ENCODE measurements at regions not wholly inside any gene's neighbourhood (a gene's known extent, or its start where the extent isn't known, plus 50 kb on each side); places are given as distances from the start of the nearest gene placed in this dataset.

GRCh38 chr15:60081976-60082375 is 77.9 kb downstream of the FOXB1 start:
- in situ Hi-C loops (cut with MboI; ENCODE audit: low sequenced_read_pairs in 4 of 4) = no loop called here
- Histone ChIP-seq H3K9me3 (no peaks in the 10 kb centered on the region), H3K36me3 (no peaks in the 10 kb centered on the region), H3K27ac (no peak overlapping the region), H3K4me1 (no peaks in the 10 kb centered on the region), H3K4me3 (no peak overlapping the region), H3K27me3 (peaks cover 0 to 8% (median 4%) of the 10 kb centered on the region in 3 donors)
- TF ChIP-seq POLR2A (IDR thresholded peaks at IDR 0.05) (no peak), CTCF (IDR thresholded peaks at IDR 0.05 in 4 of 5, conservative IDR thresholded peaks at IDR 0.05 in 1 of 5) (no peak)
- ATAC-seq (no peak), DNase-seq (no peak)
- intact Hi-C loops (cut with DNase I; ENCODE audit: low total_unique reads) = no loop called here

GRCh38 chr15:60083318-60083717 is 79.2 kb downstream of the FOXB1 start:
- ATAC-seq = no peak
- intact Hi-C loops (cut with DNase I; ENCODE audit: low total_unique reads) = no loop called here
- Histone ChIP-seq H3K4me3 (no peak overlapping the region), H3K9me3 (no peaks in the 10 kb centered on the region), H3K4me1 (no peaks in the 10 kb centered on the region), H3K27me3 (peaks cover 4 to 15% (median 8%) of the 10 kb centered on the region in 3 donors), H3K27ac (no peak overlapping the region), H3K36me3 (no peaks in the 10 kb centered on the region)
- TF ChIP-seq CTCF (IDR thresholded peaks at IDR 0.05 in 4 of 5, conservative IDR thresholded peaks at IDR 0.05 in 1 of 5) (no peak), POLR2A (IDR thresholded peaks at IDR 0.05) (no peak)
- DNase-seq = no peak
- in situ Hi-C loops (cut with MboI; ENCODE audit: low sequenced_read_pairs in 4 of 4) = no loop called here

GRCh38 chr15:60086681-60087429 is 82.7 kb downstream of the FOXB1 start:
- no peaks in the 10 kb centered on the region for H3K4me1 ChIP-seq
- no peaks in the 10 kb centered on the region for H3K9me3 ChIP-seq
- H3K27me3 ChIP-seq = peaks cover 8 to 29% (median 8%) of the 10 kb centered on the region in 3 donors
- no peak overlapping the region for H3K27ac ChIP-seq
- in situ Hi-C loops (cut with MboI; ENCODE audit: low sequenced_read_pairs in 4 of 4) (no loop called here), intact Hi-C loops (cut with DNase I; ENCODE audit: low total_unique reads) (no loop called here)
- no peak overlapping the region for H3K4me3 ChIP-seq
- no peaks in the 10 kb centered on the region for H3K36me3 ChIP-seq
- no peak for TF ChIP-seq CTCF (IDR thresholded peaks at IDR 0.05 in 4 of 5, conservative IDR thresholded peaks at IDR 0.05 in 1 of 5)
- no peak for TF ChIP-seq POLR2A (IDR thresholded peaks at IDR 0.05)
- DNase-seq = no peak
- ATAC-seq = no peak

- DNase-seq = no peak
- ATAC-seq = no peak
These were observed 83.5 kb downstream of the FOXB1 start for GRCh38 chr15:60087561-60087960.

More at GRCh38 chr15:60087561-60087960, 83.5 kb downstream of the FOXB1 start:
- in situ Hi-C loops (cut with MboI; ENCODE audit: low sequenced_read_pairs in 4 of 4) = no loop called here
- peaks cover 8 to 36% (median 8%) of the 10 kb centered on the region in 3 donors for H3K27me3 ChIP-seq
- intact Hi-C loops (cut with DNase I; ENCODE audit: low total_unique reads) = no loop called here
- no peaks in the 10 kb centered on the region for H3K9me3 ChIP-seq
- H3K27ac ChIP-seq = no peak overlapping the region
- no peaks in the 10 kb centered on the region for H3K4me1 ChIP-seq
- no peak overlapping the region for H3K4me3 ChIP-seq
- no peak for TF ChIP-seq POLR2A (IDR thresholded peaks at IDR 0.05)
- TF ChIP-seq CTCF (IDR thresholded peaks at IDR 0.05 in 4 of 5, conservative IDR thresholded peaks at IDR 0.05 in 1 of 5) = no peak
- H3K36me3 ChIP-seq = no peaks in the 10 kb centered on the region
